ENCODE measurements at regions not wholly inside any gene's neighbourhood (a gene's known extent, or its start where the extent isn't known, plus 50 kb on each side); places are given as distances from the start of the nearest gene placed in this dataset.
A peak's percentile ranks its signal among the peaks of the same experiment; 100 is the strongest.
"Not testable (repeated sequence)": the region's sequence is repeated elsewhere in the genome, so short reads cannot be mapped to it uniquely, and the experiment has no call there.

- no peak for DNase-seq (ENCODE audit: low spot score)
Measured at GRCh38 chr4:135948797-135949196, 1583.5 kb downstream of the PCDH18 start.

- no peak for DNase-seq (ENCODE audit: low spot score)
Measured at GRCh38 chr4:135941671-135942070, 1590.6 kb downstream of the PCDH18 start.

GRCh38 chr4:135934026-135934425 lies 1598.3 kb downstream of the PCDH18 start:
- peak; percentile 46 for DNase-seq (ENCODE audit: low spot score)

GRCh38 chr4:135927651-135928050 lies 1604.6 kb downstream of the PCDH18 start:
- no peak for DNase-seq (ENCODE audit: low spot score)

DNA sequence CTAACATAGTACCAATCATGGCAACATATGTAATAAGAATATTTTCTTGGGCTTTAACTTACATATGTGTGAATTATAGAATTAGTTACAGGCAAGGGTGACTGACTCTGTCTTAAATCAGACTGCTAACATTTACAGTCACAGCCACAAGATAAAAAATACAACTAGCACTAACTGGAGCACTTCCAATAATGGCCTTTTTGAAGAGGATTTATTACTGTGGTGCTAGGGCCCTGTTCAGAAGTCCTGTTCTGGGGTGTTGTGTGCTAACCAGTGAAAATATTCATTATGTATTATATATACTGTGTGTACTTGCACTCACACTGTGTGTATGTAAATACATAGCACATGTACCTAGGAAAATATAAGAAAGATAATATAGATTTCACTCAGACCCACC lies 1611.2 kb downstream of the PCDH18 start:
- DNase-seq (ENCODE audit: low spot score) = no peak

- DNase-seq (ENCODE audit: low spot score) = peak; percentile 57
Measured at GRCh38 chr4:135917011-135917410, 1615.3 kb downstream of the PCDH18 start.

DNA sequence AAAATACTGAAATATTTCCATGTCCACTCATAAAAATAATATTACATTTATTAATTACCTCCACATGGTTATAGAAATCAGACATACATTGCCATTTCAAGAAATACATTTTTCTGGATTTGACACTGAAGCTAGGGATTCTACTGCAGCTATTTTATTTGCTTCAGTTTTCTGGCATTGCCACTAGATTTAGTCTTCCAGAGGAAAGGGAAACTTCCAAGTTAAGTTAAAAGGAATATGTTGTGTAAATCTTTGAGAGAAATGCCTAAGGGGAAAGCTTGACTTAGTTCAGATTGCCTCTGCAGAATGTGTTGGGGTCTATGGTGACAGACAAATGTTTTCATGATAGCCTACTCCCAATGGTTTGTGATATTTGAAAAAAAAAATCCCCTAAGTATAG lies 1631.3 kb downstream of the PCDH18 start:
- no peak for DNase-seq (ENCODE audit: low spot score)

DNA sequence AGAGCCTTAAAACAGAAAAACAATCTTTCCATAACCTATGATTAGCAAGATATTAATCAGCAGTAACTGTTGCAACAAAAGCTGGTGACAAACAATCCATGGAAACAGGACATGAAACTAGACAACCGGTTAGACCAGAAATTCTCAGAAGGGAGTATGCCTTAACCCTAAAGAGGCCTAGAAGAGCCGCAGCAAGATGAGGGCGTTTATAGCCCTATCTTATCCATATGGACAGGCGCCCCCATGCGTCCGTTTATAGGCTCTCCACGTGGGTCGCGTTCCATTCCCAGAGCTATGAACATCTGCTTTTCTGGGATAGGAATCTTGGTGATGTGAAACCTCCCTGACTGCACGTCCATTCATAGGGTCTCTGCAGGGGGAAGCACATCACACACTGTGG lies 1662.7 kb upstream of the PABPC4L start:
- not testable (repeated sequence) for DNase-seq (ENCODE audit: low spot score)

DNA sequence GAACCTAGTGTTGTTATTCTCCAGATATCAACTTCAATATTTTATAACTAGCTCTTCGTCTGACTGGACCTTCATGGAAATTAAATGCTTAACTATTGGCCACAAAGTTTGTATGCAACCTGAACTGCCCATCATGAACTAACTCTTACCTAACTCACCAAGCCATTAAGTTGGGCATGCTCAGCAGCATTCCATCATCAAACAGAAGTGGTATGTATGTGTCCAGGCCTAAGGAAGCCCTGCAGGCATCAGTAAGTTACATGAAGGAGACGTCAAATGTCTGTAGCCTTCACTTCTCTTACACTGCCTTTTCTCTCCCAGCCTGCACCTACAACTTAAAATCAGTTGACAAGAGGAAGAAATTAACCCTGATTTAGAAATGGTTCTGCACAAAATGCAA lies 1639.2 kb upstream of the PABPC4L start:
- no peak for DNase-seq (ENCODE audit: low spot score)

DNA sequence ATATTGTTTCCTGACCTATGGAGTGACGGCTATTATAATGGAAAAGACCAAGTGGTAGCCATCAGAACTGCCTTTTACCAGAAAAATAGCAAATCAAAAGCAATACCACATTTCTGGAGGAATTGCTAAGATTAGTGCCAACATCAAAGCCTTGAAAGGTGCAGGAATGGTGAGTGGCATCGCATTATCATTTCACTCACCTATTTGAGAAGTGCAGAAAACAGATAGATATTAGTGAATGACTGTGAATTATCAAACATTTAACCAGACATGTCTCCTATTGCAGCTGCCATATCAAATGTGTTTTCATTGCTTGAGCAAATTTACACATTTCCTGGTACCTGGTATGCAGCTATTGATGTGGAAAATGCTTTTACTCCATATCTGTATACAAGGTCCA lies 1638.1 kb upstream of the PABPC4L start:
- no peak for DNase-seq (ENCODE audit: low spot score)

DNA sequence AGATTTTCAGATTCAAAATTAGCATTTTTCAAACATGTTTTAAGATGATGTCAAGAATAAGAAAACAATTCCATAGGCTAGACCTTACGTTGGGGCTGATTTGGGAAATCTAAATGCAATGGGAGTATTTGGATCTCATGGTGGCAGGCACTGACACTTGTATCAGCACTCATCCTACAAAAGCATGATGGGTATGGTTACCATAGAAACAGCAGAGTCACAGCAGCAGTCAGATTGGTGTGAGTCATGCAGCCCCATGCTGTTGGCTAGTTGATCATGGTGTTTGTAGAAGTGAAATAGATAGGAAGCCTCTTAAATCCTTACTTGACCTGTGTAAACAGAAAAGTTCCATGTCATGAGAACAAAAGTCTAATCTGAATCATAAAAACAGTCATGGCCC lies 1637.3 kb upstream of the PABPC4L start:
- DNase-seq (ENCODE audit: low spot score) = no peak

- no peak for DNase-seq (ENCODE audit: low spot score)
Measured at GRCh38 chr4:135834471-135834870, 1632.9 kb upstream of the PABPC4L start.

- no peak for DNase-seq (ENCODE audit: low spot score)
Measured at GRCh38 chr4:135833529-135833928, 1631.9 kb upstream of the PABPC4L start.

DNA sequence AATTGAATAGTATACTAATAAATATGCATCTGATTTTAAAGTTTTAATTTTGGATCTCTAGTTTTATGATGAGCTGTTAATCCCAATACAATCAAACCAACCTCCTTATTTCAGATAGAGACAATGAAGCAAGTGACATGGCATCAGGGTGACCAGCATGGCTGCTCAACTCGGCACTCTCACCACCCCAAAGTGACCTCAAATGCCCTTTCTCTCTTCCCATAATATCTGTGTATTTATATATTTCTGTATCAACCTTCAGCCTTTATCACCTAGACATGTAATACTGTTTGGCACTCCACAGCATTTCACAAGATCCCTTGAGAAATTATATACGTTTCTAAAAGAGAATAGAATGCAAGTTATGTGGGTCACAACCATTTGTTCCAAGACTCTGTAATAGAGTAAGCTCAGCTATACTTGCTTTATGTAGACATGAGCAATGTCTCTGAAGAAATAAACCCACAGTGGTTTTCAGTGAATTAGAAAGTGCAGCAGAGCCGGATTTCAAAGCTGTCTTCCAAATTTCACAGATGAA lies 1623.2 kb upstream of the PABPC4L start:
- DNase-seq (ENCODE audit: low spot score) = no peak

- no peak for DNase-seq (ENCODE audit: low spot score)
Measured at GRCh38 chr4:135804785-135805184, 1603.2 kb upstream of the PABPC4L start.

DNA sequence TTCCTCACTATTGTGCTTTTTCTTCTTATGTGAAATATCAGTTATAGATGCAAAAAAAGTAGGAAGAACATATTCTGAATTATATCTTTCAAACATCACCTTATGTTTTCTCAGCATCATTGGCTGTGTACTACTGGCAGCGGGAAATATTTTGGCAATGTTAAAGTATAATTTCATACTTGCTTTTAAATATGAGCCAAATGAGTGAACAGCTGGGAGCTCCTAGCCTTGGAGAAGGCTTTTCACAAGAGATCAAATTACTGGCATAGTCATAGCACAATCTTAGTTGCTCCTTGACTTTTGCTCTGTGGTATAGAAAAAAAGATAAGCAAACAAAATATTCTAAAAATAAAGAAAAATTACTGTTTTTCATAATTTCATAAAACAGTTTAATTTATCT lies 1575.8 kb upstream of the PABPC4L start:
- no peak for DNase-seq (ENCODE audit: low spot score)

DNA sequence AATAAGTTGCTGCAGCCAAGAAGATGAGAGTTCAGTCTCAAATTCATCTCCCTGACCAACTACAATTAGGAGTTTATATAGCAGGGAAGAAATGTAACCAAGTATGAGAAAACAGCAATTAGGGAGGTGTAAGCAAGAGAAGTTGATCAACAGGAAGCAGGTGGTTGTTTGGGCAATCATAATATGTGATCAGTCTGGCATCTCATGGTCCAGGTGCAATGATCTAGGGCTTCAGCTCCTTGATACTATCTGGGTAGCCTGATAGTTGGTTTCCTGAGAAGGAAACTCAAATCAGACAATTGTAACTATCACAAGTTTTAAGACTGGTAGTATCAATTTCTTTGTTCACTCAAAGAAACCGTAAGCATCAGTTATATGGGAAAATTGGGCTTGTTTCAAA lies 1574.3 kb upstream of the PABPC4L start:
- no peak for DNase-seq (ENCODE audit: low spot score)

- no peak for DNase-seq (ENCODE audit: low spot score)
Measured at GRCh38 chr4:135770505-135770904, 1568.9 kb upstream of the PABPC4L start.

- no peak for DNase-seq (ENCODE audit: low spot score)
Measured at GRCh38 chr4:135744928-135745327, 1543.3 kb upstream of the PABPC4L start.

DNA sequence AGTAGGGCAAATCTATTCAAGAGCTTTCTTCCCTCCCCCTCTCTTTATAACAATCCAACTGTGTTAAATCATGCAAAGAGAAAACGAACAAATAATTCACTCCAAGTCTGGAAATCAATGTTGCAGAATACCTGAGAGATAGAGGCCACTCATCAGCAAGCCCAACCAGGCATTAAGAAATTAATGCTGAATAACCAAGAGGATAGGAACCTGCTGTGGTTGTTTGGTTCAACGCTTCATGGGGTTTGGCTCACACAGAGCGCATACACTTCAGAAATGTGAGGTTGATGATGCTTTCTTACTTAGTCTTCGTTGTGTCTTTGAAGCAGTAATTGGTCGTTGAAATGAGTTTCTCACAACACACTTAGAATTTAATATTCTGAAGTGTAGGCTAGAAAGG lies 1540.0 kb upstream of the PABPC4L start:
- no peak for DNase-seq (ENCODE audit: low spot score)

- DNase-seq (ENCODE audit: low spot score) = no peak
Measured at GRCh38 chr4:135739354-135739753, 1537.8 kb upstream of the PABPC4L start.

DNA sequence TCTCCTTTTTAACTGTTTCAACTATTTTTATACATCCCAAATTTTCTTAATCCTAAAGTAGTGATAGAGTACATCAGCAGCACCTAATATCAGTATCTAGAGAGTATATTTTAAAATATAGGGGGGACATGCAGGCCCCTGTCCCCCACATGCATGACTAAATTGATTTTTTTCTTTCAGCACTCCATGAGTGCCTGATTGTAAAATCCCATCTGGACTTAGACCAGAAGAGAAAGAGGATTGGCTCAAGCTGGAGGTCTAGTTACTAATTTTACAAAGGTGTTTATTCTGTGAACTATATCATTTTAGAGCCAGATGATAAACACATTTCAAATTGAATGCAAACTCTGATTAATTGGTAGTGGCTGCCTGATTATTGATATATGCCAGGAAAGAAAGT lies 1533.9 kb upstream of the PABPC4L start:
- DNase-seq (ENCODE audit: low spot score) = no peak

- peak; percentile 3 for DNase-seq (ENCODE audit: low spot score)
Measured at GRCh38 chr4:135732448-135732847, 1530.9 kb upstream of the PABPC4L start.

DNA sequence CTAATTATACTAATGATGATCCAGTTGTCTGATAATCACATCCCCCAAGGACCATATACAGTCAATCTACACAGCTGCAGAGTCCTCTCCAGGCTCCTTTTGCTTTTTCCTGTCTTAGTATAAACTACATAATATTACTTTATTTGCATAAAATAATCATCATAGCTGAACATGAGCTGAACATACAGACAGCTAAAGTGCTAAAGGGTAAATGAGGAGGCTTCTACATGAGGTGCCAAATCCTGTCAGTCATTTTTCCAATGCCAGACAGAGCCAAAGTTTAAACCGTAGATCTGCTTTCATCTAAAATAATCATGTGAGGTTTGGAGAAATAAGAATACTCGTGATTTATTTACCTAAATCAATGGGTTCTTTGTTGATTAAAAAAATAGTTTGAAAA lies 1530.1 kb upstream of the PABPC4L start:
- DNase-seq (ENCODE audit: low spot score) = no peak

DNA sequence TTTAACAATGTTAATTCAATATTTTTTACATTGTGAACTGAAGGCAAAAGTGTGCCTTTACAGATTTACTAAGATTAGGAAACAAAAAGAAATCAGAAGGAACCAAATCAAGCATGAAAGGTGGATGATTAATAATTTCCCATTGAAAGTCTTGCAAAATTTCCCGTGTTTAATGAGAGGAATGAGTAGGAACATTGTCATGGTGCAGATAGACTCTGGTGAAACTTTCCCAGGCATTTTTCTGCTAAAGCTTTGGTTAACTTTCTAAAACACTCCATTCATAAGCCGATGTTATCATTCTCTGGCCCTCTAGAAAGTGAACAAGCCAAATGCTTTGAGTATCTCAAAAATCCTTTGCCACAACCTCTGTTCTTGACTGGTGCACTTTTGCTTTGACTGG lies 1522.8 kb upstream of the PABPC4L start:
- DNase-seq (ENCODE audit: low spot score) = no peak

Data from umbilical cord (tissue), 1 donor.